Adipocyte (in vitro differentiated cells): ENCODE measurements at regions not wholly inside any gene's neighbourhood (a gene's known extent, or its start where the extent isn't known, plus 50 kb on each side); places are given as distances from the start of the nearest gene placed in this dataset.
A peak's percentile ranks its signal among the peaks of the same experiment; 100 is the strongest.
"Not testable (repeated sequence)": the region's sequence is repeated elsewhere in the genome, so short reads cannot be mapped to it uniquely, and the experiment has no call there.

Source experiments
- DNase-seq: peaks from one replicate; pipeline ENCODE4 v3.0.0-alpha.2; 2015; ENCODE audit warnings: low read depth
- H3K27me3 ChIP-seq: replicated peaks from 2 replicates; pipeline ENCODE4 v1.7.0; 2013; ENCODE audit warnings: mild to moderate bottlenecking, low read length, moderate library complexity; ENCODE audit not compliant: control insufficient read depth, insufficient read depth
- H3K36me3 ChIP-seq: 2 replicates; pipeline ENCODE4 v1.7.0; 2013; ENCODE audit warnings: low read length, mild to moderate bottlenecking, moderate library complexity; ENCODE audit not compliant: control insufficient read depth, insufficient read depth, severe bottlenecking
- H3K4me1 ChIP-seq: 2 replicates; pipeline ENCODE4 v1.7.0; 2013; ENCODE audit warnings: mild to moderate bottlenecking, low read length, moderate library complexity; ENCODE audit not compliant: control insufficient read depth, insufficient read depth
- H3K4me3 ChIP-seq: 2 replicates; pipeline ENCODE4 v1.7.0; 2013; ENCODE audit warnings: mild to moderate bottlenecking, low read length, moderate library complexity
- H3K9ac ChIP-seq: 2 replicates; pipeline ENCODE4 v1.7.0; 2013; ENCODE audit warnings: mild to moderate bottlenecking, low read length, moderate library complexity
- H3K9me3 ChIP-seq: 2 replicates; pipeline ENCODE4 v1.7.0; 2013; ENCODE audit warnings: mild to moderate bottlenecking, low read length, moderate library complexity; ENCODE audit not compliant: control insufficient read depth

- H3K4me3 ChIP-seq = no peak overlapping the region
- H3K9ac ChIP-seq = no peak overlapping the region
- H3K27me3 ChIP-seq = no peaks in the 10 kb centered on the region
- no peaks in the 10 kb centered on the region for H3K9me3 ChIP-seq
- H3K4me1 ChIP-seq = peaks cover 3% of the 10 kb centered on the region
- H3K36me3 ChIP-seq = no peaks in the 10 kb centered on the region
- no peak for DNase-seq
Observed at GRCh38 chr14:46432516-46432915, 219.1 kb downstream of the RPL10L start.

DNA sequence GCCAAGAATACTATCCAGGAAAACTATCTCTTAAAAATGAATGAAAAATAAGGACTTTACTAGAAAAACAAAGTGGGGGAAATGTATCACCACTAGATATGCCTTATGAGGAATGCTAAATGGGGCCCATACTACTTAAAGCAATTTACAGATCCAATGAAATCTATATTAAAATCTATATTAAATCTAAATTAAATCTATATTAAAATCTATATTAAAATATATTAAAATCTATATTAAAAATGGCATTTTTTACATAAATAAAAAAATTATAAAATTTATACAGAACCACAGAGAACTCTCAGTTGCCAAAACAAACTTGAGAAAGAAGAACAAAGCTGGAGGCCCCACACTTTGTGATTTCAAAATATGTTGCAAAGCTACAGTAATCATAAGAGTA, 234.5 kb downstream of the RPL10L start:
- no peaks in the 10 kb centered on the region for H3K27me3 ChIP-seq
- peaks cover 18% of the 10 kb centered on the region for H3K9me3 ChIP-seq
- H3K9ac ChIP-seq = no peak overlapping the region
- DNase-seq = no peak
- H3K4me3 ChIP-seq = no peak overlapping the region
- H3K4me1 ChIP-seq = no peaks in the 10 kb centered on the region
- no peaks in the 10 kb centered on the region for H3K36me3 ChIP-seq

DNA sequence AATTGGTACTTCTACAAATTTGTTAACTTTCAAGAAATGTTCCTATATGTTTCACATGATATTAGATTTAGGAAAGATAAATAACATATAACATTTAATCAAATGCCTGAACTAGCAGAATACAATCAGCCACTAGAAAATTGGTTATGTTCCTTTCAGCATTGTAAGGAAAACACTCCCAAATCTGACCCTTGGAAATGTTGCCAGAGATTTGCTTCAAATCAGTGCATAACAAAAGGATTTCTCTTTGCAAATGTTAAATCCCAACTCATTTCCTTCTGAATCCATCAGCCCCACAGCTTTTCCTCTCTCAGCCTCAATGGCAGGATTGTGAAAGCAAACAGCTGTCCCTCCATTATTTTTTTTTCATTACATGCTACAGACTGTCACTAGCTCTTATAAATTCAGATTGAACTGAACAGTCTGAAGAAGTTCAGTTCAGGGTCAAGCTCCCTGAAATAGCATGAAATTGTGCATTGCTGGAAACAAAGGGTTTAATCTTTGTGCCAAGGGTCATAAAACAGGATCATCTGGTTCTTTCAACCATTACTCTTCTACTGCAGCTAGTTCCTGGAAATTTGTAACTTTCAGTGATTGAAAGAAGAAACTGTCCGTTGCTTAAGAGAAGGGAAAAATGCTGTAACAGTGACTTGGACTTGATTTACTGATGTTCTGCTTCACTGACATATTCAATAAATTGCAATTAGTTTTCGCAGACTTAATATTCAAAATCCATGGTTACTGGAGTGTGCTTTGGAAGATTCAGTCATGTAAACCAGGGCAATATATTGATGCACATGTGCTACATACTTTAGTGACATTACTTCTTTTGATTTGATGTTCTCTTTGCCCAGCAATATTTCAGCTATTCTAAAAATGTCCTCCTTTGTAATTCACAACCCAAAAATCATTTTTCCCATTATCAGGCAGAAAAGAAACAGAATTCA, 246.4 kb downstream of the RPL10L start:
- no peaks in the 10 kb centered on the region for H3K36me3 ChIP-seq
- no peak for DNase-seq
- peaks cover 12% of the 10 kb centered on the region for H3K4me1 ChIP-seq
- peak overlapping the region; percentile 44 for H3K4me3 ChIP-seq
- no peaks in the 10 kb centered on the region for H3K27me3 ChIP-seq
- H3K9ac ChIP-seq = no peak overlapping the region
- no peaks in the 10 kb centered on the region for H3K9me3 ChIP-seq

GRCh38 chr14:46402001-46402690, 249.4 kb downstream of the RPL10L start:
- peaks cover 12% of the 10 kb centered on the region for H3K4me1 ChIP-seq
- not testable (repeated sequence) for H3K36me3 ChIP-seq, DNase-seq, H3K9me3 ChIP-seq, H3K27me3 ChIP-seq, H3K9ac ChIP-seq, H3K4me3 ChIP-seq

DNA sequence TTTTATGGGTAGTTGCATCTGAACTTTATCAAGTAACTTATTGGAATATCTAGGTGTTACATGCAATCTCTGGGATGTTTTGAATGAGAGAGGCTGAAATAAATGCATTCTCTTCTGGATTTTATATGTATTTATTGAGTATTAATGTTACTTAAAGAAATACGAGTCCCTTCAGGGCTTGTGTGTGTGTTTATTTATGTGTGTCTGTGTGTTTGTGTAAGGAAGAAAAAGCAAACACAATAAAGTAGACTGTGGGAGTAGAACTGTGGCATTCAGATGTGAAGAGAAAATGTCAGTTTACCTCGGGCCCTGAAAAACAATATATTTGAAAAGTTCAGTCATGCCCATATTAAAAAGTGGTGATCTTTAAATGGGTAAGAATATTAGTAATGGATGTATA, 250.5 kb downstream of the RPL10L start:
- peaks cover 12% of the 10 kb centered on the region for H3K4me1 ChIP-seq
- H3K9me3 ChIP-seq = no peaks in the 10 kb centered on the region
- no peak overlapping the region for H3K9ac ChIP-seq
- no peaks in the 10 kb centered on the region for H3K36me3 ChIP-seq
- no peak for DNase-seq
- no peak overlapping the region for H3K4me3 ChIP-seq
- H3K27me3 ChIP-seq = no peaks in the 10 kb centered on the region

DNA sequence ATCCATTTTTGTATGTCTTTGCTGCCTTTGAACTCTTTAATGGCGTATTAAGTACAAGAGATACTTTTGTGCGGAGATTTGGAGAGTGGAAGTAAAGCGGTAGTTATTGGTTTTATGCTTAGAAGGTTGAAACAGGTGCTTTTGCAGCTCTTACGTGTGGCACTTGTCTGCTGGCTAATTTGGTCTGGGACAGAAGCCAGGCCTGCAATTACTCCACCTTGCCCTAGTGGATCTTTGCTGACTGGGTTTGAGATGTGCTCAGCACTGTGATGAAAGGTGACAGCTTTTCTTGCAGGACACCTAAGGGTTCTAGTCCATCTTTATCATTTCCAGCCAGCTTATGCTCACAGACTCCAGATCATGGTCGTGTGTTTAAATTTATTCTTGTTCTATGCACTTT, 252.5 kb downstream of the RPL10L start:
- no peaks in the 10 kb centered on the region for H3K9me3 ChIP-seq
- H3K27me3 ChIP-seq = no peaks in the 10 kb centered on the region
- DNase-seq = no peak
- no peaks in the 10 kb centered on the region for H3K36me3 ChIP-seq
- H3K4me3 ChIP-seq = no peak overlapping the region
- H3K4me1 ChIP-seq = peaks cover 4% of the 10 kb centered on the region
- H3K9ac ChIP-seq = no peak overlapping the region

- H3K9ac ChIP-seq = no peak overlapping the region
- peaks cover 9% of the 10 kb centered on the region for H3K9me3 ChIP-seq
- no peak overlapping the region for H3K4me3 ChIP-seq
- no peaks in the 10 kb centered on the region for H3K36me3 ChIP-seq
- H3K27me3 ChIP-seq = no peaks in the 10 kb centered on the region
- no peaks in the 10 kb centered on the region for H3K4me1 ChIP-seq
- no peak for DNase-seq
Observed at GRCh38 chr14:46384611-46385010, 267.0 kb downstream of the RPL10L start.

DNA sequence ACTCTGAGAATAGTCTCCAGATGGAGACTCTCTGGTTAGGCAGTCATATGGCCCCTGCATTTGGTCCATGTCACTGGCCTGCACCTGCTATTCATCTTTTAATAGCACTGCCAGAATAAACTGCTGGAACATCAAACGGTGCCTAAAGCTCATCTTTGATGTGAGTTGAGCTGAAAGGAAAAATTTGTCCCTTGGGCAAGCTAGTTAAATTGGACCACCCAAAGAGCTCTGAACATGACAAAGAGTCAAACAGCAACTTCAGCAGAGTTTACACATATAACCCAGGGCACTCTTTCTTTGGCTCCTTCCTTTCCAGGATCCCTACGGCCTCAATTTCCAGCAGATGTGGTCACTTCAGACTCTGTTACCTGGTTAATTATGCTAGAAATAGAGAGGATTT, 269.9 kb downstream of the RPL10L start:
- Histone ChIP-seq H3K9me3 (peaks cover 2% of the 10 kb centered on the region), H3K4me3 (no peak overlapping the region), H3K9ac (no peak overlapping the region), H3K36me3 (no peaks in the 10 kb centered on the region), H3K27me3 (no peaks in the 10 kb centered on the region), H3K4me1 (no peaks in the 10 kb centered on the region)
- DNase-seq = no peak

DNA sequence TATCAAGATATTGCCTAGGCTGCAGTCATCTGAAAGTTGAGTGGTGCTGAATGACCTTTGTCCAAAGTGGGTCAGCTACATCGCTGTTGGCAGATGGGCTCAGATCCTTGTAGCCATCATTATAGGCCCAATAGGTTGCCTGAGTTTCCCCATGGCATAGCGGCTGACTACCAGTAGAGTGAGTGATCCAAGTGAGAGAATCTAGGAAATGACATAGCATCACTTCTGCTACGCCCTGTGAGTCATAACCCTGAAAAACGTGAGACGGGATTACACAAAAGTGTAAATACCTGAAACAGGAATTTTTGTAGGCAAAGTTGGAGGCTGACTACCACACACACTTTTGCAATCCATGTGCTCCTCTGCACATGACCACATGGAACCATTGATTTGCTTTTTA, 273.3 kb downstream of the RPL10L start:
- no peak for DNase-seq
- Histone ChIP-seq H3K4me1 (no peaks in the 10 kb centered on the region), H3K9me3 (no peaks in the 10 kb centered on the region), H3K27me3 (no peaks in the 10 kb centered on the region), H3K9ac (no peak overlapping the region), H3K4me3 (no peak overlapping the region), H3K36me3 (no peaks in the 10 kb centered on the region)

DNA sequence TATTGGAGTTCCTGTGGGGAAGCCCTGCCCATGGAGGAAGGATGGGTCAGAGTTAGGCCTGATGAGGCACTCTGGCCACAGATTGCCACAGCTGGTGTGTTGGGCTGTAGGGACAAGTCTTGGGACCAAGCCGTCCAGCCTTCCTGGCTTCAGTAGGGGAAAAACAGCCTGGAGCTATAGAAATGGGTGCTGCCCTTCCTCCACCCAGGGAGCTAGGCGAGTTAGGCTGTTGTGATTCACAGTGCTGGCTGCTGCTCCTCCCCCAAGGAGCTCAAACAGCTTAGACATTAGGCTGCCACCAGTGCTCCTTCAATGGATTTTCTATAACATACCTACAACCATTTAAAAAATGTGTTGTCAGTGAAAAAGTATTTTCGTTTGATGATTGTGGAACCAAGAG, 274.3 kb downstream of the RPL10L start:
- Histone ChIP-seq H3K36me3 (no peaks in the 10 kb centered on the region), H3K9me3 (no peaks in the 10 kb centered on the region), H3K27me3 (no peaks in the 10 kb centered on the region), H3K4me3 (no peak overlapping the region), H3K9ac (no peak overlapping the region), H3K4me1 (no peaks in the 10 kb centered on the region)
- DNase-seq = no peak

GRCh38 chr14:46369391-46369790, 282.2 kb downstream of the RPL10L start:
- Histone ChIP-seq H3K4me3 (no peak overlapping the region), H3K9ac (no peak overlapping the region), H3K36me3 (no peaks in the 10 kb centered on the region), H3K4me1 (no peaks in the 10 kb centered on the region), H3K9me3 (no peaks in the 10 kb centered on the region), H3K27me3 (no peaks in the 10 kb centered on the region)
- DNase-seq = no peak
